IMR-90 (cell line): ENCODE measurements at regions not wholly inside any gene's neighbourhood (a gene's known extent, or its start where the extent isn't known, plus 50 kb on each side); places are given as distances from the start of the nearest gene placed in this dataset.

Experiments used
- ATAC-seq: fragments of 200-7000 bp; cut with Tn5 transposase; 2 replicates; pipeline ENCODE4 v1.9.1; 2020; ENCODE audit warnings: low read depth, mild to moderate bottlenecking, moderate library complexity
- BruUV-seq: library from RNA; stranded (reverse); fragments of 400-500 nt; replicated peaks from 2 replicates; lab custom pipeline; 2021; lab: Mats Ljungman, UMichigan
- CTCF ChIA-PET: fragments of 300-600 bp; formaldehyde crosslinking; extraction: SDS; loops from one replicate; lab custom pipeline; 2021; ENCODE audit warnings: antibody characterized with exemption; lab: Yijun Ruan, JAX
- POLR2A ChIA-PET: fragments of 300-600 bp; sonication (Branson Sonifier 250); formaldehyde crosslinking; loops from one replicate; lab custom pipeline; 2022; ENCODE audit warnings: antibody characterized with exemption; ENCODE audit not compliant: unreplicated experiment; lab: Charles Lee
- DNase-seq: peaks from one replicate; pipeline ENCODE4 v3.0.0; 2013
- H2AFZ ChIP-seq: replicated peaks from 2 replicates; pipeline ENCODE3; 2013; ENCODE audit warnings: low read length, mild to moderate bottlenecking; ENCODE audit not compliant: poor library complexity
- H2AK5ac ChIP-seq: 2 replicates; pipeline ENCODE4 v1.6.1; 2013; ENCODE audit warnings: low read depth, low read length, inconsistent platforms
- H2AK9ac ChIP-seq: replicated peaks from 2 replicates; pipeline ENCODE3; 2013; ENCODE audit warnings: mild to moderate bottlenecking, low read depth, low read length, moderate library complexity; ENCODE audit not compliant: poor library complexity
- H2BK120ac ChIP-seq: 2 replicates; pipeline ENCODE4 v1.6.1; 2013; ENCODE audit warnings: low read depth, low read length, inconsistent platforms
- H2BK15ac ChIP-seq: 3 replicates; pipeline ENCODE4 v1.6.1; 2013; ENCODE audit warnings: low read depth, low read length, inconsistent platforms
- H2BK20ac ChIP-seq: 2 replicates; pipeline ENCODE4 v1.6.1; 2013; ENCODE audit warnings: low read depth, mild to moderate bottlenecking, inconsistent platforms, low read length, moderate library complexity
- H2BK5ac ChIP-seq: 2 replicates; pipeline ENCODE4 v1.6.1; 2013; ENCODE audit warnings: mild to moderate bottlenecking, low read depth, low read length, inconsistent platforms; ENCODE audit not compliant: poor library complexity, severe bottlenecking
- H3K14ac ChIP-seq: replicated peaks from 2 replicates; pipeline ENCODE4 v1.6.1; 2013; ENCODE audit warnings: low read depth, low read length, inconsistent platforms
- H3K18ac ChIP-seq: 2 replicates; pipeline ENCODE4 v1.6.1; 2013; ENCODE audit warnings: low read depth, low read length, control low read depth
- H3K23ac ChIP-seq: 2 replicates; pipeline ENCODE4 v1.6.1; 2013; ENCODE audit warnings: low read depth, low read length, inconsistent platforms
- H3K27ac ChIP-seq: 2 replicates; pipeline ENCODE4 v1.5.1; 2013; ENCODE audit warnings: mild to moderate bottlenecking, control low read depth, low read length; ENCODE audit not compliant: insufficient read depth
- H3K27me3 ChIP-seq: 2 replicates; pipeline ENCODE4 v1.6.1; 2013; ENCODE audit warnings: low read length; ENCODE audit not compliant: control insufficient read depth, insufficient read depth
- H3K36me3 ChIP-seq: 2 replicates; pipeline ENCODE4 v1.6.1; 2013; ENCODE audit warnings: low read length, mixed read lengths; ENCODE audit not compliant: control insufficient read depth, insufficient read depth
- H3K4ac ChIP-seq: 2 replicates; pipeline ENCODE4 v1.6.1; 2013; ENCODE audit warnings: low read depth, low read length, inconsistent platforms
- H3K4me1 ChIP-seq: 2 replicates; pipeline ENCODE4 v1.6.1; 2013; ENCODE audit warnings: low read length, mixed read lengths; ENCODE audit not compliant: control insufficient read depth, insufficient read depth
- H3K4me2 ChIP-seq: 2 replicates; pipeline ENCODE4 v1.6.1; 2013; ENCODE audit warnings: low read depth, mild to moderate bottlenecking, control low read depth, low read length, moderate library complexity
- H3K4me3 ChIP-seq: 2 replicates; pipeline ENCODE4 v1.5.1; 2013; ENCODE audit warnings: low read depth, mild to moderate bottlenecking, control low read depth, low read length, moderate library complexity; ENCODE audit not compliant: insufficient read depth
- H3K56ac ChIP-seq: 2 replicates; pipeline ENCODE4 v1.6.1; 2013; ENCODE audit warnings: low read length, inconsistent platforms; ENCODE audit not compliant: insufficient read depth; ENCODE audit errors: extremely low read depth
- H3K79me1 ChIP-seq, 2 experiments: 2 replicates each; pipeline ENCODE4 v1.6.1; 2013; ENCODE audit warnings: low read length in 2 of 2, inconsistent platforms in 1 of 2, low read depth in 1 of 2
- H3K9ac ChIP-seq: 2 replicates; pipeline ENCODE4 v1.6.1; 2013; ENCODE audit warnings: low read depth, low read length, control low read depth
- H3K9me1 ChIP-seq: 2 replicates; pipeline ENCODE4 v1.6.1; 2013; ENCODE audit warnings: low read length, inconsistent platforms; ENCODE audit not compliant: insufficient read depth
- H3K9me3 ChIP-seq: 2 replicates; pipeline ENCODE4 v1.6.1; 2013; ENCODE audit warnings: low read length; ENCODE audit not compliant: control insufficient read depth, insufficient read depth
- H4K20me1 ChIP-seq: 2 replicates; pipeline ENCODE4 v1.6.1; 2013; ENCODE audit warnings: low read length, inconsistent platforms; ENCODE audit not compliant: insufficient read depth
- H4K5ac ChIP-seq: 2 replicates; pipeline ENCODE4 v1.6.1; 2013; ENCODE audit warnings: mild to moderate bottlenecking, low read depth, low read length, control low read depth
- H4K8ac ChIP-seq, 2 experiments: 2 replicates each; pipeline ENCODE4 v1.6.1; 2013; ENCODE audit warnings: low read depth in 2 of 2, low read length in 2 of 2, control low read depth in 1 of 2, inconsistent platforms in 1 of 2
- H4K91ac ChIP-seq: 2 replicates; pipeline ENCODE4 v1.6.1; 2013; ENCODE audit warnings: low read depth, low read length, inconsistent platforms; ENCODE audit not compliant: insufficient read depth
- BHLHE40 ChIP-seq: fragments of 150-350 bp; IDR thresholded peaks from 2 replicates; pipeline ENCODE4 v1.6.1; 2016; ENCODE audit warnings: mild to moderate bottlenecking, low read depth, low read length
- CEBPB ChIP-seq: IDR thresholded peaks from 2 replicates; pipeline ENCODE4 v1.6.1; 2012; ENCODE audit warnings: low read depth, low read length, improper control_type of control experiment
- CHD1 ChIP-seq: IDR thresholded peaks from 2 replicates; pipeline ENCODE4 v1.6.1; 2012; ENCODE audit warnings: low read depth, low read length, improper control_type of control experiment
- FOS ChIP-seq: fragments of 150-350 bp; IDR thresholded peaks from 2 replicates; pipeline ENCODE4 v1.6.1; 2016; ENCODE audit warnings: low read depth, low read length
- MAFK ChIP-seq: IDR thresholded peaks from 2 replicates; pipeline ENCODE4 v1.6.1; 2012; ENCODE audit warnings: low read depth, low read length, improper control_type of control experiment
- MAZ ChIP-seq: IDR thresholded peaks from 2 replicates; pipeline ENCODE4 v1.6.1; 2012; ENCODE audit warnings: low read depth, mild to moderate bottlenecking, low read length, improper control_type of control experiment, moderate library complexity, borderline replicate concordance
- MXI1 ChIP-seq: IDR thresholded peaks from 2 replicates; pipeline ENCODE4 v1.6.1; 2012; ENCODE audit warnings: low read depth, mild to moderate bottlenecking, low read length, moderate library complexity, borderline replicate concordance
- NFE2L2 ChIP-seq: fragments of 150-350 bp; IDR thresholded peaks from 2 replicates; pipeline ENCODE4 v1.6.1; 2016; ENCODE audit warnings: low read depth, mild to moderate bottlenecking, low read length
- POLR2A ChIP-seq: IDR thresholded peaks from 2 replicates; pipeline ENCODE4 v1.6.1; 2012; ENCODE audit warnings: mild to moderate bottlenecking, low read depth, low read length
- RAD21 ChIP-seq: IDR thresholded peaks from 2 replicates; pipeline ENCODE4 v1.6.1; 2012; ENCODE audit warnings: low read length, improper control_type of control experiment
- RCOR1 ChIP-seq: IDR thresholded peaks from 2 replicates; pipeline ENCODE4 v1.6.1; 2012; ENCODE audit warnings: mild to moderate bottlenecking, low read length, improper control_type of control experiment; ENCODE audit not compliant: insufficient replicate concordance
- RFX5 ChIP-seq: IDR thresholded peaks from 2 replicates; pipeline ENCODE4 v1.8.0; 2012; ENCODE audit warnings: low read depth, mild to moderate bottlenecking, low read length, moderate library complexity
- SMC3 ChIP-seq: fragments of 150-350 bp; IDR thresholded peaks from 2 replicates; pipeline ENCODE4 v1.6.1; 2016; ENCODE audit warnings: low read depth, mild to moderate bottlenecking, antibody characterized with exemption, low read length, moderate library complexity
- WGBS, 2 experiments: methylation state at CpG; one replicate each; pipeline versions ENCODE4 v1.1.5 to v1.1.7; 2013; ENCODE audit warnings: missing lambda C conversion rate in 2 of 2; ENCODE audit not compliant: insufficient read length in 1 of 2; ENCODE audit errors: extremely low coverage in 2 of 2; 5-methylcytosine and 5-hydroxymethylcytosine counted together
- dilution Hi-C: fragments of 300-500 bp; cut with HindIII; formaldehyde crosslinking; loops from one replicate; pipeline ENCODE4 v1.14.3; 2018; ENCODE audit warnings: low sequenced_read_pairs; ENCODE audit not compliant: unreplicated experiment
- in situ Hi-C: fragments of 300-500 bp; cut with MboI; formaldehyde crosslinking; loops from 3 replicates; pipeline ENCODE4 v1.14.3; 2019; ENCODE audit warnings: low sequenced_read_pairs, inconsistent platforms, mixed read lengths
- intact Hi-C: fragments of 100-400 bp; cut with micrococcal nuclease; formaldehyde crosslinking; loops from 2 replicates; pipeline ENCODE4 v1.10.0; 2022
- TF ChIP-seq, protein P1 (sequence below): fragments of 150-350 bp; IDR thresholded peaks from 2 replicates; pipeline ENCODE4 v1.6.1; 2017; ENCODE audit warnings: mild to moderate bottlenecking, antibody characterized with exemption, low read length, low read depth
- TF ChIP-seq, protein P2 (sequence below): conservative IDR thresholded peaks from 2 replicates; pipeline ENCODE4 v1.5.1; 2012; ENCODE audit warnings: mild to moderate bottlenecking, low read depth, low read length, improper control_type of control experiment
- TF ChIP-seq, protein P3 (sequence below): fragments of 150-350 bp; IDR thresholded peaks from 2 replicates; pipeline ENCODE4 v1.6.1; 2016; ENCODE audit warnings: low read depth, mild to moderate bottlenecking, low read length, moderate library complexity, borderline replicate concordance

DNA sequence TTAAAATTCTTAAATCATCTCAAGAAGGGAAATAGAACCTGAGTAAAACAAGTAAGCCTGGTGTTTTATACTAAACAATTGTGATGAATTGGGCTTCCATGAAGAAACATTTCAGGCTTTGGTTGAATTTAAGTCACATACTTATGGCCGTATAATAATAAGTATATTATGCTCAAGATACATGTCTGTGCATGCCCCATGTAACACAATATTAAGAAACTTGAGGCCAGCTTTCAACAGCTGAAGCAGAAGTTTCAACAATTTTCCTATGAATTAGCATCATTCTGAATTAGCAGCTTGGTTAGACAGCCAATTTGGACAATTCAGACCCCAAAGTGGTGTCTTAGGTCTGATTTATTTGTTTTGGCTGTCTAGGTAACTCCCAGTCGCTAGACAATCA, 243.7 kb downstream of the MYLK4 start:
- Histone ChIP-seq H2BK120ac (no peak overlapping the region; the same call in 1 of the 2 replicates), H3K23ac (no peak overlapping the region), H3K56ac (no peak overlapping the region), H3K18ac (no peak overlapping the region), H2AK5ac (no peak overlapping the region), H3K4me1 (peaks cover 9% of the 10 kb centered on the region; the same call in 1 of the 2 replicates), H3K9ac (no peak overlapping the region), H3K4me2 (no peak overlapping the region), H4K20me1 (no peaks in the 10 kb centered on the region), H3K79me1 (no peaks in the 10 kb centered on the region), H3K27me3 (peaks cover 25% of the 10 kb centered on the region), H3K27ac (no peak overlapping the region), H3K4ac (no peak overlapping the region), H3K9me3 (peaks cover 2% of the 10 kb centered on the region; the same call in 1 of the 2 replicates), H2BK20ac (no peak overlapping the region), H4K91ac (no peak overlapping the region), H4K5ac (no peak overlapping the region), H3K9me1 (no peaks in the 10 kb centered on the region), H3K36me3 (no peaks in the 10 kb centered on the region), H3K4me3 (no peak overlapping the region), H2BK5ac (no peak overlapping the region), H2AK9ac (no peak overlapping the region), H4K8ac (no peak overlapping the region), H2AFZ (no peak overlapping the region), H2BK15ac (no peak overlapping the region), H3K14ac (no peak overlapping the region)
- no peak for DNase-seq
- ATAC-seq = no peak
- CTCF ChIA-PET = no interaction called here
- POLR2A ChIA-PET = no interaction called here
- 100% methylated on average over 1 of the region's 2 CpGs; no CpG with 5 or more reads in 1 of the 2 experiments for WGBS, 2 experiments
- dilution Hi-C loops (no loop called here), in situ Hi-C loops (no loop called here), intact Hi-C loops (loop anchor here (5.0 kb wide), 1 partner anchor 125 kb away; no protein-coding TSS in a partner anchor)
- no TSS peak for BruUV-seq
- no peak for TF ChIP-seq RAD21
- no peak for TF ChIP-seq POLR2A
- no peak for TF ChIP-seq NFE2L2
- TF ChIP-seq SMC3 = no peak
- TF ChIP-seq, protein P1, sequence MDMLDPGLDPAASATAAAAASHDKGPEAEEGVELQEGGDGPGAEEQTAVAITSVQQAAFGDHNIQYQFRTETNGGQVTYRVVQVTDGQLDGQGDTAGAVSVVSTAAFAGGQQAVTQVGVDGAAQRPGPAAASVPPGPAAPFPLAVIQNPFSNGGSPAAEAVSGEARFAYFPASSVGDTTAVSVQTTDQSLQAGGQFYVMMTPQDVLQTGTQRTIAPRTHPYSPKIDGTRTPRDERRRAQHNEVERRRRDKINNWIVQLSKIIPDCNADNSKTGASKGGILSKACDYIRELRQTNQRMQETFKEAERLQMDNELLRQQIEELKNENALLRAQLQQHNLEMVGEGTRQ = no peak
- no peak for TF ChIP-seq MAFK
- TF ChIP-seq, protein P2, sequence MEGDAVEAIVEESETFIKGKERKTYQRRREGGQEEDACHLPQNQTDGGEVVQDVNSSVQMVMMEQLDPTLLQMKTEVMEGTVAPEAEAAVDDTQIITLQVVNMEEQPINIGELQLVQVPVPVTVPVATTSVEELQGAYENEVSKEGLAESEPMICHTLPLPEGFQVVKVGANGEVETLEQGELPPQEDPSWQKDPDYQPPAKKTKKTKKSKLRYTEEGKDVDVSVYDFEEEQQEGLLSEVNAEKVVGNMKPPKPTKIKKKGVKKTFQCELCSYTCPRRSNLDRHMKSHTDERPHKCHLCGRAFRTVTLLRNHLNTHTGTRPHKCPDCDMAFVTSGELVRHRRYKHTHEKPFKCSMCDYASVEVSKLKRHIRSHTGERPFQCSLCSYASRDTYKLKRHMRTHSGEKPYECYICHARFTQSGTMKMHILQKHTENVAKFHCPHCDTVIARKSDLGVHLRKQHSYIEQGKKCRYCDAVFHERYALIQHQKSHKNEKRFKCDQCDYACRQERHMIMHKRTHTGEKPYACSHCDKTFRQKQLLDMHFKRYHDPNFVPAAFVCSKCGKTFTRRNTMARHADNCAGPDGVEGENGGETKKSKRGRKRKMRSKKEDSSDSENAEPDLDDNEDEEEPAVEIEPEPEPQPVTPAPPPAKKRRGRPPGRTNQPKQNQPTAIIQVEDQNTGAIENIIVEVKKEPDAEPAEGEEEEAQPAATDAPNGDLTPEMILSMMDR = no peak
- no peak for TF ChIP-seq BHLHE40
- no peak for TF ChIP-seq MXI1
- no peak for TF ChIP-seq MAZ
- no peak for TF ChIP-seq CEBPB
- no peak for TF ChIP-seq CHD1
- TF ChIP-seq FOS = no peak
- TF ChIP-seq, protein P3, sequence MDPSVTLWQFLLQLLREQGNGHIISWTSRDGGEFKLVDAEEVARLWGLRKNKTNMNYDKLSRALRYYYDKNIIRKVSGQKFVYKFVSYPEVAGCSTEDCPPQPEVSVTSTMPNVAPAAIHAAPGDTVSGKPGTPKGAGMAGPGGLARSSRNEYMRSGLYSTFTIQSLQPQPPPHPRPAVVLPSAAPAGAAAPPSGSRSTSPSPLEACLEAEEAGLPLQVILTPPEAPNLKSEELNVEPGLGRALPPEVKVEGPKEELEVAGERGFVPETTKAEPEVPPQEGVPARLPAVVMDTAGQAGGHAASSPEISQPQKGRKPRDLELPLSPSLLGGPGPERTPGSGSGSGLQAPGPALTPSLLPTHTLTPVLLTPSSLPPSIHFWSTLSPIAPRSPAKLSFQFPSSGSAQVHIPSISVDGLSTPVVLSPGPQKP = no peak
- no peak for TF ChIP-seq RCOR1
- no peak for TF ChIP-seq RFX5
